ENCODE measurements at regions not wholly inside any gene's neighbourhood (a gene's known extent, or its start where the extent isn't known, plus 50 kb on each side); places are given as distances from the start of the nearest gene placed in this dataset.

GRCh38 chrX:20435913-20436312 is 169.2 kb upstream of the RPS6KA3 start:
- TF ChIP-seq, protein P1, sequence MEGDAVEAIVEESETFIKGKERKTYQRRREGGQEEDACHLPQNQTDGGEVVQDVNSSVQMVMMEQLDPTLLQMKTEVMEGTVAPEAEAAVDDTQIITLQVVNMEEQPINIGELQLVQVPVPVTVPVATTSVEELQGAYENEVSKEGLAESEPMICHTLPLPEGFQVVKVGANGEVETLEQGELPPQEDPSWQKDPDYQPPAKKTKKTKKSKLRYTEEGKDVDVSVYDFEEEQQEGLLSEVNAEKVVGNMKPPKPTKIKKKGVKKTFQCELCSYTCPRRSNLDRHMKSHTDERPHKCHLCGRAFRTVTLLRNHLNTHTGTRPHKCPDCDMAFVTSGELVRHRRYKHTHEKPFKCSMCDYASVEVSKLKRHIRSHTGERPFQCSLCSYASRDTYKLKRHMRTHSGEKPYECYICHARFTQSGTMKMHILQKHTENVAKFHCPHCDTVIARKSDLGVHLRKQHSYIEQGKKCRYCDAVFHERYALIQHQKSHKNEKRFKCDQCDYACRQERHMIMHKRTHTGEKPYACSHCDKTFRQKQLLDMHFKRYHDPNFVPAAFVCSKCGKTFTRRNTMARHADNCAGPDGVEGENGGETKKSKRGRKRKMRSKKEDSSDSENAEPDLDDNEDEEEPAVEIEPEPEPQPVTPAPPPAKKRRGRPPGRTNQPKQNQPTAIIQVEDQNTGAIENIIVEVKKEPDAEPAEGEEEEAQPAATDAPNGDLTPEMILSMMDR (conservative IDR thresholded peaks at IDR 0.05): no peak
- H3K36me3 ChIP-seq (ENCODE audit: control insufficient read depth, insufficient read depth, low read length): no peaks in the 10 kb centered on the region
- no peaks in the 10 kb centered on the region for H3K4me1 ChIP-seq (ENCODE audit: control insufficient read depth, insufficient read depth, low read length)
- peaks cover 34% of the 10 kb centered on the region for H3K9me3 Mint-ChIP-seq
- peaks cover 20% of the 10 kb centered on the region for H3K27me3 Mint-ChIP-seq (ENCODE audit: insufficient read depth)
- no peak for DNase-seq
- no peak overlapping the region for H3K4me3 ChIP-seq (ENCODE audit: low read length)
- no peak overlapping the region for H3K4me3 Mint-ChIP-seq
- no peaks in the 10 kb centered on the region for H3K27me3 ChIP-seq (ENCODE audit: control insufficient read depth, insufficient read depth, low read length, poor library complexity, severe bottlenecking)
- H3K4me1 Mint-ChIP-seq: no peaks in the 10 kb centered on the region
- H3K27ac Mint-ChIP-seq: no peak overlapping the region
- H3K9ac ChIP-seq (ENCODE audit: extremely low read depth, low read length, poor library complexity, severe bottlenecking): no peak overlapping the region
- WGBS, 2 experiments (ENCODE audit: insufficient coverage in 1 of 2, insufficient read length in 1 of 2): 80 to 90% methylated on average over 1 of the region's 1 CpG
- H3K36me3 Mint-ChIP-seq (ENCODE audit: low read depth): no peaks in the 10 kb centered on the region
- no peaks in the 10 kb centered on the region for H3K9me3 ChIP-seq (ENCODE audit: control insufficient read depth, low read length)
- no peak overlapping the region for H3K27ac ChIP-seq (ENCODE audit: low read depth, low read length)

DNA sequence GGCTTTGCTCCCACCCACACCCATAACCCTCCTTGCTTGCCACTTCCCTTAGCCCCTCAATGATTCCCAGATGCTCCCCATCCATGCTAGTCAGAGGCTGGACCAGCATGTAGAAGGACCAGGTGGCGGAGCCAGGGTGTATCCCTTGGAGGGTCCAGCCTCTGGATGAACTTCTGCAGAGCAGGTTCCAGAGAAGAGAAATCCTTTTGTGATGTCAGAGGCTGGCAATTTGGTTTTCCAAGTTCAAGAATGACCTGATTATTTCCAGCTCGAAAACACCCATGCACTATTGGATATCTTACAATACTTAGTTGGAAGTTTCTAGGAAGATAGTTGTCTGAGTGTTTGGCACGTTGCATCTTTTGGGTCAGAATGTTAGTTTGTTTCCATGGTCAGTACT is 168.3 kb upstream of the RPS6KA3 start:
- H3K4me1 ChIP-seq (ENCODE audit: control insufficient read depth, insufficient read depth, low read length): no peaks in the 10 kb centered on the region
- H3K36me3 Mint-ChIP-seq (ENCODE audit: low read depth): no peaks in the 10 kb centered on the region
- no peaks in the 10 kb centered on the region for H3K9me3 ChIP-seq (ENCODE audit: control insufficient read depth, low read length)
- no peaks in the 10 kb centered on the region for H3K27me3 ChIP-seq (ENCODE audit: control insufficient read depth, insufficient read depth, low read length, poor library complexity, severe bottlenecking)
- H3K27me3 Mint-ChIP-seq (ENCODE audit: insufficient read depth): peaks cover 20% of the 10 kb centered on the region
- H3K9ac ChIP-seq (ENCODE audit: extremely low read depth, low read length, poor library complexity, severe bottlenecking): no peak overlapping the region
- H3K4me3 Mint-ChIP-seq: no peak overlapping the region
- TF ChIP-seq, protein P1 (conservative IDR thresholded peaks at IDR 0.05): no peak
- H3K36me3 ChIP-seq (ENCODE audit: control insufficient read depth, insufficient read depth, low read length): no peaks in the 10 kb centered on the region
- 92% methylated on average over 3 of the region's 3 CpGs; no CpG with 5 or more reads in 1 of the 2 experiments for WGBS, 2 experiments (ENCODE audit: insufficient coverage in 1 of 2, insufficient read length in 1 of 2)
- no peak for DNase-seq
- H3K27ac Mint-ChIP-seq: no peak overlapping the region
- H3K4me1 Mint-ChIP-seq: no peaks in the 10 kb centered on the region
- H3K9me3 Mint-ChIP-seq: peaks cover 30% of the 10 kb centered on the region
- H3K4me3 ChIP-seq (ENCODE audit: low read length): no peak overlapping the region
- no peak overlapping the region for H3K27ac ChIP-seq (ENCODE audit: low read depth, low read length)

DNA sequence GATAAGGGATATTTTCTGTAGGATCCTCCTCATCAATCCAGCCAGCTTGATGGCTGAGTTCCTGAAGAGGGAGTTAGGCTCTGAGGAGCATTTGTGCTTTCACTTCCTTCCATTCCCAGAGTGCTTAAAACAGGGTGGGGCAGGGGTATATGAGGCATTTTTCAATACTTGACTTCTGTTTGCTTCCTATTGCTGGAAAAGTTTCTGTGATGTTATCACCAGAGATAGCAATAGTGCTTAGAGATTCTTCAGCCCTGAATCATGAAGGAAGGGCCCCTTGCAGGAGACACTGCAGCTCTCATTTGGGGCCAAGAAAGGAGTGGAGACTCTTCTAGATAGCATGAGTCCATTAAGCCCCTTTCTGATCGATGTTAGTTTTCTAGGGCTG is 166.7 kb upstream of the RPS6KA3 start:
- Histone ChIP-seq H3K4me1 (ENCODE audit: control insufficient read depth, insufficient read depth, low read length) (no peaks in the 10 kb centered on the region), H3K36me3 (ENCODE audit: control insufficient read depth, insufficient read depth, low read length) (no peaks in the 10 kb centered on the region), H3K27me3 (ENCODE audit: control insufficient read depth, insufficient read depth, low read length, poor library complexity, severe bottlenecking) (no peaks in the 10 kb centered on the region), H3K27ac (ENCODE audit: low read depth, low read length) (no peak overlapping the region), H3K4me3 (ENCODE audit: low read length) (no peak overlapping the region), H3K9ac (ENCODE audit: extremely low read depth, low read length, poor library complexity, severe bottlenecking) (no peak overlapping the region), H3K9me3 (ENCODE audit: control insufficient read depth, low read length) (no peaks in the 10 kb centered on the region)
- TF ChIP-seq, protein P1 (conservative IDR thresholded peaks at IDR 0.05): no peak
- Mint-ChIP-seq H3K9me3 (peaks cover 31% of the 10 kb centered on the region), H3K4me3 (no peak overlapping the region), H3K4me1 (no peaks in the 10 kb centered on the region), H3K27ac (no peak overlapping the region), H3K27me3 (ENCODE audit: insufficient read depth) (peaks cover 19% of the 10 kb centered on the region), H3K36me3 (ENCODE audit: low read depth) (no peaks in the 10 kb centered on the region)
- WGBS, 2 experiments (ENCODE audit: insufficient coverage in 1 of 2, insufficient read length in 1 of 2): 86% methylated on average over 1 of the region's 1 CpG; no CpG with 5 or more reads in 1 of the 2 experiments
- DNase-seq: no peak
